Fibroblast of skin of right biceps (primary cell): ENCODE measurements at regions not wholly inside any gene's neighbourhood (a gene's known extent, or its start where the extent isn't known, plus 50 kb on each side); places are given as distances from the start of the nearest gene placed in this dataset.
"Not testable (repeated sequence)": the region's sequence is repeated elsewhere in the genome, so short reads cannot be mapped to it uniquely, and the experiment has no call there.

Experiments
- DNase-seq: peaks from one replicate; pipeline ENCODE4 v3.0.0-alpha.2; 2013

- DNase-seq: no peak
Observed at GRCh38 chrX:87110142-87110541, 407.5 kb upstream of the KLHL4 start.

- DNase-seq: no peak
Observed at GRCh38 chrX:87140800-87141483, 376.7 kb upstream of the KLHL4 start.

GRCh38 chrX:87160435-87161010 is 357.1 kb upstream of the KLHL4 start:
- DNase-seq: no peak

- no peak for DNase-seq
Observed at GRCh38 chrX:87167841-87168240, 349.8 kb upstream of the KLHL4 start.

GRCh38 chrX:87178009-87178408 is 339.6 kb upstream of the KLHL4 start:
- not testable (repeated sequence) for DNase-seq
